HG02623 (cell line): ENCODE measurements at regions not wholly inside any gene's neighbourhood (a gene's known extent, or its start where the extent isn't known, plus 50 kb on each side); places are given as distances from the start of the nearest gene placed in this dataset.

Experiments
- ATAC-seq: cut with Tn5 transposase; IDR thresholded peaks from one replicate; pipeline ENCODE4 v1.9.1; 2021; ENCODE audit warnings: moderate library complexity; ENCODE audit not compliant: unreplicated experiment

DNA sequence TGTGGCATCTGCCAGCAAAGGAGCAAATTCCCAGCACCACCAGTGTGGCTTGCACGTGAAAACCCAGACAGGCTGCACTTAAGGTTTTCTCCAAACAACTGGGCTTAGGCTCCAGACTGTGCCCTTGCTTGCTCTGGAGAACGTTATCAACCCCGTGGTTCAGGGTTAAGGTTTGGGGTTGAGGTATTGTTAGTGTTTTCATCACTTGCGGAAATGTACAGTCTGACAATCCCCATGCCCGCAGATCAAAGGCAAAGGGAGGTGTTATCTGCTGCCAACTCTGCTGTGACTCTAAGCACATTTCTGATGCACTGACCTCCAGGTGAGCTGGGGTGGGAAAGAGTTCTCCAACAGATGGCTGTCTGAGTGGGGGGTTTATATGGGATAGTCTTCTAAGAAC lies 253.5 kb upstream of the NT5C1B start:
- no peak for ATAC-seq

DNA sequence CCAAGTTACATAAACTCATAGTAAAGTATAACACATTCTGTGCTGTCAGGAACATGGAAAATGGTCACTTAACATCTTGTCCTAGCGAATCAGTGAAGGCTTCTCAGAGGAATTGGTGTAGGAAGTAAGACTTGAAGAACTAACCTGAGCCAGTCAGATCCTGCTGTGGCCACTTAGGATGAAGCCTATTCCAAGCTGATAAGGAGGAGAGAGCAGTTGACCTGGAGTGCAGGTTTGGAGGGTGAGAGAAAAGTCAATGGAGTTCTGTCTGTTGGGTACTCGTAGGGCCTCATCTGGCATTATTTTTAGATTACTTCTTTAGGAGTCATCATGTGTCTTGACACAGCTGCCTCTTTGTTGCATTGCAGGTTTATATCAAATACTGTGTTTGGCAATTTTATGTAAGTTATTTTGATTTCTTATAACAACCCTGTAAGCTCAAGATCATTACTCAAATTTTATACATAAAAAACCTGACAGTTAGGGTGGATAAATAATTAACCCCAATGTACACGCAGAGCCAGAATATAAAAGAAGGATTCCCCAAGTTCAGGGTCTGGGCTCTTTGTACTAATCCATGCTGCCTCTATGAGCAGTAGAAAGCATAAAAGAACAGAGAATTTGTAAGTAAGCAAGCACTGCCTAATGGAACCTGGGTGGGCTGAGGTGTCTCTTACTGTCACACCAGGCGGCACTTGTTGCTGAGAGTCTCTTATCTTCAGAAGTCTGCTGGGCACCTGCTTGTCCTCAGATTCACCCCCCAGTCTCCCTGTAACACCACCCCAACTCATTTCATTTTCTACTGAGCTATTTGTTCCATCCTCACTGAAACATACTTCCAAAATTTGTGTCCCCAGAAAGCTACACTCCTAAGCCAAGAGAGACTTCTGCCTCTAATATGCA lies 252.1 kb upstream of the NT5C1B start:
- no peak for ATAC-seq

DNA sequence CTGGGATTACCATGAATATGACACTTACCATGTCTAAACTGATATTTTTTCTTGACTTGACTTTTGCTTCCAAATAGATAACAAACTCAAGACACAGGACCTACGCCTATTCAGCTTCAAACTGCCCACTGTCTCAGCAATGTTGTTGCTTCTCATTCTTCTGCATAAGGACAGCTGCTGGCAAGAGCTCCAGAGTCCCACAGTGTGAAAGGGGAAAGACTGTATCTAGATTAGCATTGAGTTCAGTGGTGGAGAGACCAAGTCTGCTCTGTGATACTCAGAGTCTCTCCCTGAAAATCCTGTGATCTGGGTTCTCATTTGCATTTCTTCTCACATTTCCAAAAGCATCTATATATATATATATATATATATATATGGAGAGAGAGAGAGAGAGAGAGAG lies 247.9 kb upstream of the NT5C1B start:
- ATAC-seq = no peak

DNA sequence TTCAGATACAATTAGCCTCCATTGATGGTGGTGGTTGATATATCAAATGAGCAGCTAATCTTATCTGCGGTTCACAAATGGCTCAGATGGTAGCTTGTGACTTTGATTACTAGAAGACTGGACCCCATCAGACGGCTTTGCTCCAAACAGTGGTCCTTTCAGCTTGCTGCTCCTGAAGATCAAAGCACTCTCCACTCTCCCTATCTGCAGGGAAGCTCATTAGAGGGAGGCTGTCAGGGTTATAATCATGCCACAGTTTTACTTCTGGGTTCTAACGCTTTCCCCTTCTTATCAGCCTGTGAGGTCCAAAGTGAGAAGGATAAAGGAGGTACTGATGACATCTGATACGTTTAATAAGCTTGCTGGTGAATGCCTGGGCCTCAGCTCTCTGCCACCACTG lies 247.1 kb upstream of the NT5C1B start:
- no peak for ATAC-seq

DNA sequence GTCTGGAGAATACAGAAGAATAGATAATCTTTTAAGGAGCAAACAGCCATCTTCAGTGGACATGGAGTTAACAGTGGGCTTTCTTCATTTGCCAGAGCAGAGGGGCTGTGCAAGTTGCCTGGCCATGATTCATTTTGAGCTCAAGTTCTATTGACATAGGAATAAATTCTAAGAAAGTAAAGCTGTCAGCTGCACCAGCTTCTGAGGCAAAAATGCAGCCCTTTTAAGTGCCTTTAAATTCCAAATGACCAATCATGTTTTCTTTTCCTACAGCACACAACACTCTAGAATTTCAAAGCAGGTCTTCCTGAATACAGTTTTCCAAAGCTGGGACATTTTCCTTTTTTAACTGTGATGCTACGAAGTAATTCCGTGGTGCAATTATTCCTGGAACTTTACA lies 246.4 kb upstream of the NT5C1B start:
- no peak for ATAC-seq

DNA sequence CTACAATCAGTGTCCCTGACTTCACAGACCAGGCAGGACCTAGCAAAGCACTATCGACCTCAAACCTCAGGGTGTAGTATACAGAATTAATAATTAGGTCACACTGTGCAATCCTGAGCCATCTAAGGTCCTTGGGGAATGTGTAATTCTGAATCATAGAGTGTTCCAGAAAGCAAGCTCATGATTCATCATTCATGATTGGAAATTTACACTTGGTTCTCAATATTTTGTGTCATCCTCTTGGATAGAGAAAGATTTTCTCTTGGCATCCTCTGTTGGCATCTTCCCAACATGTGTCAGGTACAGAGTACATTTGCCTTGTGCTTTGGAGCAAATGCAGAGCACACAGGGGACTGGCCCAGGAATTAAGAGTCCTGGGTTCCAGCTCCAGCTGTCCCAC lies 245.0 kb upstream of the NT5C1B start:
- ATAC-seq = no peak

DNA sequence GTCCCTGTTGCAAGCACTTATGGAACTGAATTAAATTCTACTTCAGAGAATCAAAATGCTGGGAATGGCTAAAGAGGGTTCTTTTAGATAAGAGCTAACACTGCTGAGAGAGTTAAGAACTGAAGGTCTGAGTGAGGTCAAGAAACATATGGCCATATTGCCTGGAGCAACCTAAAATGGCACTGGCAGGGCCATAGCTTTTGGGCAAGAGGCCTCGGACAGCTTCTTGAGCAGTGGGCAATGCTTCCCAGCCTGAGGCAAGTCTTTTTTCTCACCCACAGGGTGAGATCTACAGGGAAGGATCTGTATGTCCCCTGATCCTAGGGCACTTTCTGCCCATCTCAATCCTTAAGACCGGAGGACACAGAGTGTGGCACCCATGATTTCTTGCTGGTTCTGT lies 244.6 kb upstream of the NT5C1B start:
- ATAC-seq = no peak

DNA sequence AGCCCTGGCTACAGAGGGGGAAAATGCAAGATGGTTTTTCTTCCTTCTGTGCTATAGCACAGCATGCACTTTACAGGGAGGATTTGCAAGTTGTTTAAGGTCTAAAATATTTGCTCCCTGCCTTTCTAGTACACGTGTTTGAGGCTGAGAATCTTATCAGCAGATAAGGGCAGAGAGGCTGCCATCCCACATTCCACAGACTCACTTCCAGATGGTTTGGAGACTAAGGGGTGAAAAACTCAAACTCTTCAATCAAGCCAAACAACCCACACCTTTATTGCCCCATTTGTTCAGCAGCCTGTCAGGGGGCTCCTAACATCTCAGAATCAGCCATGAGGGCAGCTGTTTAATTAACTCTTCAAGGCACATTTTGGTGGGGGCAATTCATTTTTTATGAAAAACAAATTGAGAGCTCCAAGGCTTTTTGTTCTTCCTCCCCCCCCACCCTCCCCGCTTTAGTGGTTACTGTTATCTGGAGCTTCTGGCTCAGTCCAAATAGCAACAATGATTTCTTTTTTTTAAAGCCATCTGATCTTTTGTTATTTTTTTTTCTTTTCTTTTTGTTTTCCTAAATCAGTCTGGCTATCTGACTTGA lies 242.6 kb upstream of the NT5C1B start:
- ATAC-seq = no peak

DNA sequence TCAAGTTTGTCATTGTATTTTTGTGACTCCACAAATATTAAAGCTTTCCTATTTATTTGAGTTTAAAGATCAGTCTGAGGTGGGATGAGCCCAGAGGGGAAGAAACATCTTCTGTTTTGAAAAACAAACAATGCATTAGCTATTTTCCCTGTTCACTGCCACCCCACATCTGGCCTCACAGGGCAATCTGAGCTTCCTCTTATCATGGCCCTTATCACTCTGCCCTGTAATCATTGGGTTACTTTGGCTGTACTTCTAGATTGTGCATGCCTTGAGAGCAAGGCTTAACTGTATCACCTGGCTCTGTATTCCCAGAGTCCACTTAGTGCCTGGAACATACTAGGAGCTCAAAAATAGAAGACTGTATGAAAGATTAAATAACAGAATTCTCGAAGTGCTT lies 241.6 kb upstream of the NT5C1B start:
- no peak for ATAC-seq

DNA sequence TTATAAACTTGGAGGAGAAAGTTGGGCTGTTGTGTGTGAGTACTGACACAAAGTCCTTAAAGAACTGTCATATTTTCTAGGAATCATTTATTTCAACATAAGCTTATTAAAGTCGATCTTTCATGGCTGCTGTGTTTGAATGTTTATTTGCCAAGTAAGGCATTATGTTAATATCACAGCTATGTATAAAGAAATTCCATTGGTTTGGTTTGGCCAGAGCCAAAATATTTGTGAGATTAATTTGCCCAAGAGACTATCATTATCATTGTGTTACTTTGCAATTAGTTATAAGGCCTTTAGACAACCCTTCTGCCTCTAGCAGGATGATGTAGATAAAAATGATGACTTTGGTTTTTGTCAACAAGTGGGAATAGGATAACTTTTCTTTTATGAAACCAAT lies 240.6 kb upstream of the NT5C1B start:
- ATAC-seq = no peak

DNA sequence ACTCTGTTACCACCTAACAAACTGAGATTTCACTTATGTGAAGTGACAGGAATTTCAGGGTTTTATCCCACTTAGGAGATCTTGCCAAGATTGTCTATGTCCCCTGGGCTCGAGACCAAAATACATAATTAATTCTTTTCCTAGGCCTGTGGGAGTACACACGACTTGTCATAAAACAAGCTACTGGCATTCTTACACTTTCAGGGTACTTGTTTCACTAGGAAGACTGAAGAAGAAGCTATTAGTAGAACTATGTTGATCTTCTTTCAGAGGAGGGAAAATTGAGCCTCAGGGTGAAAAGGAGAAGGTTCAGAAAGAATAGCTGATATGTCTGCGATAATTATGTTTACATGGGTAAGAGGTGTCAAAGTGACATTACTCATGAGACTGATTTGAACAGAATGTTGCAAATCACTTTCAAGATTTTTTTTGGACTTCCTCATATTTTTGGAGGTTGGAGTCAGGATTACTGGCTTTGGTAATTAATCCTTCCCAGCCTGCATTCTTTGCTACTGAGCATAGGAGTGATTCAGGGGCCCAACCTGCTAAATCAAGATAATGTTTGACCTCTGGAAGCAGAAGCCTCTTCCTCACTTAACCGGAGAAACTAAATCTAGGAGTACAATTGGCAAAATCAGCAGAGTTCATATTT lies 240.0 kb upstream of the NT5C1B start:
- no peak for ATAC-seq

DNA sequence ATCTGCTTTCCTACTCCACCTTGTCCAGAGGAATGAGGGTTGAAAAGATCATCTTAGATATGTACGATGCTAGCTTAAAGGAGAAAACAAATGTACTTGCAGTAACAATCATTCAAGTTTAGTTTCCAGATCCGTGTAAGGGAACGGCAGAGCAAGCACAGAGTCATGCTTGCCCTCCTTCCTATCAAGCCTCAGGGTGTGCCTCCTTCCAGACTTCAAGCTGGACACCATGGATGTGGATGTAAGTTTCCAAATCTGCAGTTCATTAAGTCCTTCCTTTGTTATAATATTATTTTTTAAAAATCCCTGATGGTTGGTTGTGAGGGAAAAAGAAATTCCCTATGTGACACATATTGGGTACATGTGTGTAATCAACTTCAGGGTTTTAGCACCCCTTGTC lies 238.9 kb upstream of the NT5C1B start:
- no peak for ATAC-seq

DNA sequence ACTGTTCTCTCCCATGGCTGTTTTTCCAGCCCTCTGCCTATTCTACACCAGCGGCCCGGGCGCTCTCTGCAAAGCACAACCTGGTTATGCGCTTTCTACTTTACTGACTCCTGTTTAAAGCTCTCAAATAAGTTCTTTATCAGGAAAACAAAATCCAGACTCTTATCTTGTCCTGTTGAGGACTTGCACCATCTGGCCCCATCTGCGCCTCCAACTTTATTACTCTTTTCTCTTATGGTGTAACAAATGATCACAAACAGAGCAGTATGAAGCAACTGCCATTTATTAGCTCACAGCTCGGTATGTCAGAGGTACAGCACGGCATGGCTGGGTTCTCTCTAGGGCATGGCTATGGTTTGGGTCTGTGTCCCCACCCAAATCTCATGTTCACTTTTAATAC lies 236.5 kb upstream of the NT5C1B start:
- ATAC-seq = no peak

DNA sequence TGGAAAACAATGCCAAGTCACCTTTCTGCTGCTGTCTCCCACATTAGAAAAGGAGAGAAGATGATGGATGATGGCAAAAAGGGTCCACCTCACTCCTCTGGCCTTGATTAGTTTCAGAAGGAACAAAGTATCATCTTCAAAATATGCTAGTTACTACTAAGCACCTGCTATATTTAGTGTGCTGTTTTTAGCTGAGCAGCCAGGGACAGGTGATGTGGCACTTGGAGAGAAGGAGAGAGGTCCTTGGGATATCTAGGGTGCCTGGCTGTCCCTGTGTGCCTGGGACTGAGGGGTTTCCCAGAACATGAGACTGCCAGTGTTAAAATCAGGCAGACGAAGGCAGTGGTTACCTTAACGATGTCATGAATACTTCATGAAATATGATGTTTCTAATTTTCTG lies 235.5 kb upstream of the NT5C1B start:
- no peak for ATAC-seq

DNA sequence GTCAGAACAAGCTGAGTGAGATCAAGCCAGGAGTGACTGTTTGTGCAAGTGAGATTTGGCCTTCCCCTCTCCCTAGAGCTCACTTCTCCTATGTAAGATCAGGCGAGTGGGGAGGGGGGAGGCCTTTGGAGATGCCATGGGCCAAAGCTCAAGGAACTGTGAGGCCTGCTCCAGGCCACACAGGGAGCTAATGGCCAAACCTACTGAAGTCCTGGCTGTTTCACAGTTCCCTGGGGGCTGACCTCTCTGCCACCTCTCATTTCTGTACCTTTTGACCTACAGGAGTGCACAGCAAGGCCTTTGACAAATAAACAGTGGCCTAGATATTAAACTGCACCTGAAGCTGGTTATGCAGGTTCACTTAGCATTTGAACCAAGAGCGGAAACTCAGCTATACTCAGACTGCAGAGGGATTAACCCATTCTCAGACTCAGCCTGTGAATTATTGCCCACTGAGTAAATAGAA lies 235.0 kb upstream of the NT5C1B start:
- no peak for ATAC-seq

DNA sequence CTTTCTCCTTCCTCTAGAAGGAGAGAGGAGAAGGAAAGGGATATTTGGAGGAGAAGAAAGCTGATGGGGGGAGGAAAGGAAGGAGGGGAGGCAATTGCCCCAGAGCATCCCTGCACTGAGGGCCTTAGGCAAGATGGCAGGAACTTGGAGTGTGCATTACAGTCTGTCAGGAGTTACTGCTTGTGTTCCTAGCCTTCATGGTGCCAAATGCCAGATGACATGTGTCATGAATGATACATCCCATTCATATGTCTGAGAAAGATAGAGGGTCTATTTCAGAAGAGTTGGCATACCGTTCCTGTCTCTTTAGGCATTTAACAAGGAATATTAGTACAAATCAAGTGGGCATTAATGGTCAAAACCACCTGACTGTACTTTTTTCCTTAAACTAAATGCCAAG lies 232.1 kb upstream of the NT5C1B start:
- ATAC-seq = no peak

DNA sequence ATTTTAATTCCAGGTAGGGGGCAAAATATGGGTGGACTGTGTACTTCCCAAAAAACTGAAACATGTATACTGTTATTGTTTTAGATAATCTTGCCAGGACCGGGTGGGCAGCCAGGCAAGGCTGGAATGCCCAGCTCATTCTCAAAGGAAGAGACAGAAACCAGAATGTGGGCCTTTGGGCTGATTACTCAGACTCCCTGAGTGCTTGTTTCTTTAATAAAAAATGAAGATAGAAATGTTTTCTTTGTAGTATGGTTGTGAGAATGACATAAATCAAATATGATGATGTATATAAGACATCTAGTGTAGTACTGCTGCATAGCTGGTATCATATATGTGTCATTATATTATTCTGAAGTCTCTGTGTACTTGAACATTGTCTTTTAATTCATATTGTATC lies 231.6 kb upstream of the NT5C1B start:
- no peak for ATAC-seq

DNA sequence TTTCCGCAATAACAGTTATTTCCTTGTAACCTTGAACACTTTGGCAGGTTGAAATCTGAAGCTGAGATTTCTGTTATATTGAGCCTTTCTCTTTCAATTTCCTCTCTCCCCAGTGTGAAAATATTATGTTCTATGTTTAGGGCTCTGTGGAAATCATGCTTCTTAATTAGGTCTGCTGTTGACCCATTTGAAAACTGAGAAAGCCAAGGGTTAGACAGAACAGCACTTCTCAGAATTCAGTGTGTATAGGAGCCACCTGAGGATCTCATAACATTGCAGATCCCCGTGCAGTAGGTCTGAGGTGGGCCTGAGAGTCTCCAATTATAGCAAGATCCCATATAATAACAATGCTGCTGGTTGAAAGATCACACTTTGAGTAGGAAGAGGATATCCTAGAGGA lies 230.2 kb upstream of the NT5C1B start:
- ATAC-seq = no peak

DNA sequence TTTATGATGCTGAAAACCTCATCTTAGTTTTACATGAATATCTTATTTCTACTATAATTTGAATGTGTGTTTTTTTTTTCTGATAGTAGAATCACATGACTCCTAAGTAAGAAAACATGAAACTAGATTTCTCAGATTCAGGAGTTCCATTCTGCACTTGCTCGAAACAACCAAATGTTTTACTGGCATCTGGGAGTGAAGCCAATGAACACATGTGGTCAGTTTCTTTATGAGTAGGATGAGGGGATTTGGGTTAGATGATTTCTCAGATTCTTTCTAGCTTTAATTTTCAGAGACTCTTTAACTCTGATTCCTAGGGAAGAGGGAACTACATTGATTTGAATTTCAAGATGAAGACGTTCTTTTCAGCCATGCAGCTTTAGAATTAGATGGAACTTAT lies 225.0 kb upstream of the NT5C1B start:
- ATAC-seq = no peak

DNA sequence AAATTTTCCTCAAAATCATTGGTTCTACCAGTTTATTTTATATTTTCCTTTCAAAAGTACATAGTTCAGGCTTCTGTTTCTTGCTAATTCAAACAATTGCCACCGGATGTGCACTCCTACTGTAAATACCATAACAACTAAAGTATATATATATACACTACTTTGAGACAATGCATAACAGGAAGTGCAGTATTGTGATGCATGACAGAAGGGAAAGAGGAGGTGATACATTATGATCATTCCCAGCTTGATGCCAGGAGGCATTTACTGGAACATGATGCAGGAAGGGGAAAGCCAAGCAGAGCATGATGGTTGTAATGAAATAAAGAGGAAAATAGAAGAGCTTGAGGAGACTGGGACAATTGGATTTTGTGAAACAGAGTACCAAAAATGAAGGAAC lies 215.2 kb upstream of the NT5C1B start:
- no peak for ATAC-seq

DNA sequence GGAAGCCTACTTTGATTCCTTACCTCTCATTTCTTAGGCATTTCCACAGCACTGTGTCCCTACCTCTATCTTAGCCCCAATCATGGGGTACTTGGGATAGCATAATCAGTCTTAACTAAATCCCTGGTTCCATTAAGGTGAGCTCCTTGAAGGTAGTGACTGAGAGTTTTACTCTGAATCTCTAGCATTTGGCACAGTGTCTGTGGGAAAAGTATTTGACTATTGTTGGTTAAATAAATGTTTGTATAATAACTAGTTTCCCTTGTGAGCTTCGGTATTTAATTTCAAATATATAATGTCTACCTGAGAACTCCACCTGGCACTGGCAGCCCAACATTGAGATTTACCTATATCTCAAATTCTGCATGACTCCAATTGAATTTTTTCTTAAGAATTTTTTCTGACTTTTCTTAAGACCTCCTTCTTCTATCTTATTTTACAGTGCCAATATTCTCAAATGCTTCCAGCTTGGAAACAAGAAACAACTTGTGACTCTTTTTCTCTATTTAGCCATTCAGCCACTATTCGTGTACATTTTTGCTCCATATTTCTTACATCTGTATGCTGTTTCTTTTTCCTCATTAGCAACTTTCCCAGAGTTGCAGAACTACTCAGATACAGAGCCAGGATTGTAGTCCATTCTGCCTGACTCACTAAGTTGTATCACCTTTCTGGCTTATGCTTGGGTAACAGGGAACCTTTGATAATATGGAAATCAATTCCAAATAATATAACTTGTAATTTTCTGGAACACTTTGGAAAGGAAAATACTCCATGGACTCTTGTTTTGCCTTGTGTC lies 214.0 kb upstream of the NT5C1B start:
- no peak for ATAC-seq
